Gastroesophageal sphincter (tissue), 3 donors: ENCODE measurements at regions not wholly inside any gene's neighbourhood (a gene's known extent, or its start where the extent isn't known, plus 50 kb on each side); places are given as distances from the start of the nearest gene placed in this dataset.

Source experiments
- EP300 ChIP-seq: sonication (generic); formaldehyde crosslinking; IDR thresholded peaks from one replicate; pipeline ENCODE4 v1.6.1; 2017; ENCODE audit warnings: antibody characterized with exemption, mild to moderate bottlenecking
- POLR2A ChIP-seq, 2 donors: fragments of 450-650 bp; IDR thresholded peaks; one replicate each; pipeline ENCODE4 v1.6.1; 2017; ENCODE audit warnings: antibody characterized with exemption in 2 of 2, mild to moderate bottlenecking in 2 of 2, moderate library complexity in 1 of 2
- POLR2AphosphoS5 ChIP-seq: sonication (generic); formaldehyde crosslinking; IDR thresholded peaks from one replicate; pipeline ENCODE4 v1.6.1; 2017; ENCODE audit warnings: antibody characterized with exemption
- TF ChIP-seq, protein P1 (sequence below), 4 experiments: fragments of 200-600 bp in 2 of 4; fragments of 450-650 bp in 2 of 4; sonication (generic) in 1 of 4; IDR thresholded peaks; one replicate each; pipeline ENCODE4 v1.5.1; 2017 to 2019; ENCODE audit warnings: antibody characterized with exemption in 4 of 4, mild to moderate bottlenecking in 2 of 4, moderate library complexity in 2 of 4

DNA sequence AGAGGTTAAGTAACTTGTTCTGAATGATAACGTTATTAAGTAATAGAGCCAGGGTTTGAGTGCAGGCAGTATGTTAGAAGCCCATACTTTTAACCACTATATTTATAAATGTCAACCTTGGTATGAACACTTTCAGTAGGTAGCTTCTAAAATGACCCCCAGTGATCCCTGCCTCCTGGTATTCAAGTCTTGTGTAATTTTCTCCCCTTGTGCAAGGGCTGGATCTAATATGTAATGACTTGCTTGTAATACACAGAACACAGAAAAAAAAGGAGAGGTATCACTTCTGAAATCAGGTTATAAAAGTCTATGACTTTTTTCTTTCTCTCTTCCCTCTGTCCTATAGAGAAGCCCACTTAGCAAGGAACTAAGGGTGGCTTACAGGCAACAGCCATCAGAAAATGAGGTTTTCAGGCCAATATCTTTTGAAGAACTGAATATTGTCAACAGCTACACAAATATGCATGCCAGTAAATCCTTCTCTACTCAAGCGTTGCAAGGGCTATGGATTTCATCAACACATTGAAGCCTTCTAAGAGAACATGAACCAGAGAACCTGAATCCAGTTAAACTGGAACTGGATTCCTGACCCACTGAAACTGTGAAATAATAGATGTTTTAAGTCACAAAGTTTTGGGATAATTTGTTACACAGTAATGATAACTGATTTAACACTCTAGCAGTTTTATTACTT lies 712.3 kb downstream of the METTL15 start:
- TF ChIP-seq POLR2A (IDR thresholded peaks at IDR 0.05) (no peak), POLR2AphosphoS5 (no peak), EP300 (no peak)
- TF ChIP-seq, protein P1, sequence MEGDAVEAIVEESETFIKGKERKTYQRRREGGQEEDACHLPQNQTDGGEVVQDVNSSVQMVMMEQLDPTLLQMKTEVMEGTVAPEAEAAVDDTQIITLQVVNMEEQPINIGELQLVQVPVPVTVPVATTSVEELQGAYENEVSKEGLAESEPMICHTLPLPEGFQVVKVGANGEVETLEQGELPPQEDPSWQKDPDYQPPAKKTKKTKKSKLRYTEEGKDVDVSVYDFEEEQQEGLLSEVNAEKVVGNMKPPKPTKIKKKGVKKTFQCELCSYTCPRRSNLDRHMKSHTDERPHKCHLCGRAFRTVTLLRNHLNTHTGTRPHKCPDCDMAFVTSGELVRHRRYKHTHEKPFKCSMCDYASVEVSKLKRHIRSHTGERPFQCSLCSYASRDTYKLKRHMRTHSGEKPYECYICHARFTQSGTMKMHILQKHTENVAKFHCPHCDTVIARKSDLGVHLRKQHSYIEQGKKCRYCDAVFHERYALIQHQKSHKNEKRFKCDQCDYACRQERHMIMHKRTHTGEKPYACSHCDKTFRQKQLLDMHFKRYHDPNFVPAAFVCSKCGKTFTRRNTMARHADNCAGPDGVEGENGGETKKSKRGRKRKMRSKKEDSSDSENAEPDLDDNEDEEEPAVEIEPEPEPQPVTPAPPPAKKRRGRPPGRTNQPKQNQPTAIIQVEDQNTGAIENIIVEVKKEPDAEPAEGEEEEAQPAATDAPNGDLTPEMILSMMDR (IDR thresholded peaks at IDR 0.05), result no peak
